ENCODE measurements at regions not wholly inside any gene's neighbourhood (a gene's known extent, or its start where the extent isn't known, plus 50 kb on each side); places are given as distances from the start of the nearest gene placed in this dataset.

DNA sequence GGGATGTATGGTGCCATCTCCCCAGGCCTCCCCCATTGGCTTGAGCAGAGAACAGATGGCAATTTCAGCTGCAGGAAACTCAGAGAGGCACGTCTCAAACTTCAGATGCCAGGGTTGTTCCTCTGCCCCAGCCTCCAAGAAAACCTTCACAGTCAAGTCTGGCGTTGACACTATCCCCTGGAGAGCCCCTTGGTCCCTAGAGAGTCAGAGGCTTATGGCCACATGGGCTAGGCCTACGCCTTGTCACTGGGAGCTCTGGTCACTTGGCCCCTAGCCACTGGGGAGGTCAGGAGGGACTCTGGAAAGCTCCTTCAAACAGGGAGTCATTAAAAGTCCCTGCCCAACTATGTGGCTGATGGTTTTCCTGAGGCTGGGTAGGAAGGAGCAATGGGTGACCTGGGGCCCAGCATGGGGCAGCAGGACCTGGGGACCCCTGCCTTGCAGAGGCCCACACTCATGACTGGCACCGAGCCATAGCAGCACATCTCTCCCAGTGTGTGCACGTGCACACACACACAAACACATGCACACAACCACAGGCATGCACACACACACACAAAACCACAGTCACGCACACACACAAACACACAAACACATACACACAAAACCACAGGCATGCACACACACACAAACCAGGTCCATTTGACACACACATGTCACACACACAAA is 144.2 kb downstream of the GADD45G start:
- DNase-seq: no peak

DNA sequence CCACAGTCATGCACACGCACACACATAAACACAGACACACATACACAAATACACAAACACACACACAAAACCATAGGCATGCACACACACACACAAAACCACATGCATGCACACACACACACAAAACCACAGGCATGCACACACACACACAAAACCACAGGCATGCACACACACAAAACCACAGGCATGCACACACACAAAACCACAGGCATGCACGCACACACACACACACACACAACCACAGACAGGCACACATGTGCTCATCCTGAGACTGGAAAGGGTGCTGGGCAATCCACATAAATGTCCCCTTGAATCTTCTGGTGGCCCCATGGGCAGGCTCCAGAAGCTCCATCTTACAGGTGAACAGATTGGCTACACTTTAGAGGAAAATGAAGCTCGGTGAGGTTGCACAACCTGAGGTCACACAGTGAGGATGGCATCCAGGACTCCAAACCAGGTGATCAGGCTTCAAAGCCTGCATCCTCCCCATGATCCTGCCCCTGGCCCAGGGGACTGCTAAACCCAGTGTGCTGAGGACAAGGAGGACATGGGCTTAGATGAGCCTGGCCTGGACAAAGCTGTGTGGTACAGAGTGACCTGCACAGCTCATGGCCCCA is 144.8 kb downstream of the GADD45G start:
- DNase-seq: no peak

DNA sequence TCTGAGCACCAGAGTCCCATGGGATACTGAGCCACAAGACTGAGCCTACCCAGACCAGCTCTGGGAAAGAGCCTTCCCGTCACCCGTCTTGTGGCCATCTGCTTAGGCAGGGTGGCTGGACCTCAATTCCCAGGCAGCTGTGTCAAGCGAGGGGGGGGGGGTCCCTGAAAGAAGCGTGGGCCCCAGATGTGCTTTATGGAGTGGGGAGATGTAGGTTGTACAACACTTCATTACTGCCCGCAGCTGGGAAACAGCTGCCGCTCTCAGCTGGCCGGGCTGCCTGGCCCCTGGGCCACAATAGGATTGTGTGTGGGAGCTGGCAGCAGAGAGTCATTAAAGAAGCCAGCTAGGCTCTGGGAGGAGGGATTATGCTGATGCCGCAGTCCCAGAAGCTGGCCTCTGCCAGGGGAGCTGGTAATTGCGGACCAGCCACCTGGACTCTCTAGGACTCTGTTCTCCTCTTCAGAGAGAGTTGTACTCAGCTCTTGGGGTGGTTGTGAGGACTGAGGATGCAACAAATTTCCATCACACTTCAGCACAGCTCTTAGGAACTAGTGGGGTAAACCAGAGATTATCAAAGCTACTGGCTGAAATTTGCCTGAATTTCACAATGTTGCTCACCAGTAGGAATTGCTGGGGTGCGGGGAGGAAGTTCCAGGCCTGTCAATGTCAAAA is 145.4 kb downstream of the GADD45G start:
- DNase-seq: no peak

DNA sequence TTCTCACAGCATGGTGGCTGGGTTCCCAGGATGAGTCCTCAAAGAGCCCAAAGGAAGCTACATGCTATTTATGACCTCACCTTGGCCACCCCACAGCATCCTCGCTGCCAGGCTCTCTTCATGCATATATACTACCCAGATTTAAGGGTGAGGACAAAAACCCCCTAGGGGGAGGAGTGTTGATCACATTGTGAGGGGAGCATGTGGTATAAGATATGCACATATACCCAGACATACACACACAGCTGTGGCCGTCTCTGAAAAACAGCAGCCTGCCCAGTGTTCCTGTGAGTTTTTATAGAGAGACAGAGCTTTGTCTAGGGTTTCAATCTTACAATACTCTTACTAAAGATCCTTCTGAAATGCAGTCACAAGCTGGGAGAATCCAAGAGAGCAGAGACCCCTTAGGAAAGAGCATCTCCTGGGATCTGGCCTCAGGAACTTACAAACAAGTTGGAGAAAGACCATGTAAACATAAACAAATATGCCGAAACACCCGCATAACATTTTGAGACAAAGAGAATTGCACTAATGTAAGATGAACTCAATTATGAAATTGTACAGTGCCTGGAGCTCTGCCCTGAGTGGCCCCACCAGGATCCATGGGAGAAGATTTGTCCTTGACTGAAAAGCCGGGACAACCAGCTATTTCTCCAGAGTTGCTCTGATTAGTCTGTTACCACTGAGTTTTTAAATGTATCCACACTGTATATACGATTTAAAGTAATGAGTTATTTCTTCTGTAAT is 146.4 kb downstream of the GADD45G start:
- no peak for DNase-seq

DNA sequence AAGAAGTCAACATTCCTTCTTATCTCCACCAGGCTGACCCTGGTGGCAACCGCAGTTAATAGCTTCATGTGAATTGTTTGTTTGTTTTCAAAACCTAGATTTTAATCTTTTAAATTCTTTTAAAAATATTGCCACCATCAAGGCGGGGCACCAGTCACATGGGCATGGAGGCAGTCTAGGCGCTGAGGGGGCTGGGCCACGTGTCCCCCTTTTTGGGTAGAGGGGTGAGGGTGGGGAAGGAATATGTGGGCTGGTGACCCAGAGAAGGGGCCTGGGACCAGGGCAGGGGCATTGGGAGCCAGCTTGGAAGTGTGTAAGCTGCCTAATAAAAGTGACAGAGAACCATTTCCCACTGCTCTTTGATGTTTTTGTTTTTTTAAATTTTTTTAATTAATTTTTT is 147.3 kb downstream of the GADD45G start:
- no peak for DNase-seq

DNA sequence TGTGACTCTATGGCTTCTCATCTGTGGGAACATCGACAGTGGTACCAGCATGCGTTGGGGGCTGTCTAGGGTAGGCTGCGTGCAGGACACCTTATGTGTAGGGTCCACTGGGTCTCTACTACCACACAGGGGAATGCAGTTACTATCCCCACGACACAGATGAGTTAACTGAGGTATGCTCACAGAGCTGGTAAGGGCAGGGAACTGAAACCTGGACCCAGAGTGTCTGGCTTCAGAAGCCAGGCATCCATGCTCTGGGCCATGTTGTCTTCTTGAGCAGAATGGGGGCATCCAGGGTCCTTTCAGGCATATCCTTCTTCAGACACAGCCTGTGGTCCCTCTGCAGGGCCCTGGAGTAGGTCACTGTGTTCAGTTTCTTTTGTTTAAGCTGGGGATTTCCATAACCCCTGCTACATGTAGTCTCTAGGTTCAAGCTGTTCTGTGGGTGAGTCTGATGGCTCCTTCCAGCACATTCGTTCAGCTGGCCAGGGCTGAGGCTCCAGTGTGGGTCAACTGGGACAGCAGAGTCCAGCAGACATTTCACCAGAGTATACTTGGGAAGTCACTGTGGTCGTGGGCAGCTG is 148.8 kb downstream of the GADD45G start:
- DNase-seq: no peak

DNA sequence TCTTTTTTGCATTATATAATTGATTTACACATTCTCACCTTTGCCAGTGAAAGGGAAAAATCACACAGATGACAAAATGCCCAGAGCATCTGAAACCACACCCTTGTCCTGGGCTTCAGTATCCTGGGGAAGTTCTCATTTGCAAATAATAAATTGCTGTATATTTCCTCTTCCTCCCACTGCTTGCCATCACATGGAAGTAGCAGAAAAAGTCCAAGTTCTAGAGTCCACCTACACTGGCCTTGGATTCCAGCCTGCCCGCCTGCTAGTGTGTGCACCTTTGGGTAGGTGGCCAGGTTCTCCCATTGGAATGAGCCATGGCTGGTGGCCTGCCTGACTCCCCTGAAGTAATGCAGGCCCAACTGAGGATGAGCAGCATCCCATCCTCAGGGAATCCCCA is 149.4 kb downstream of the GADD45G start:
- no peak for DNase-seq

DNA sequence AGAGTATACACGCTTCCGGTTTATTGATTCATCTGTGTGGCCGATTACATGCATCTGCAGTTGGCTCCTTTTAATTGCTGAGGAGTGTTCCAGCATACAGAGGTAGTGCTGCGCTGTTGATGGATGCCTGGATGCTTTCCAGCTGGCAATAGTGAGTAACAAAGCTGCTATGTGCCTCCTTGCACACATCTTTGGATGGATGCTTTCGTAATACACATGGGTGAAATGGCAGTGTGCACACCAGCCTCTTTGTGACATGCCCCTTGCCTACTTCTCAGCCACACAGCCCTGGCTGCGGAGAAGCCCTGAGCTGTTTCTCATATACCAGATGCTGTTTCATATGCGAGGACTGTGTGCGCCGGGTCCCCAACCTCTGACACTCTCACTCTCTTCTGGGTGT is 151.0 kb downstream of the GADD45G start:
- no peak for DNase-seq

DNA sequence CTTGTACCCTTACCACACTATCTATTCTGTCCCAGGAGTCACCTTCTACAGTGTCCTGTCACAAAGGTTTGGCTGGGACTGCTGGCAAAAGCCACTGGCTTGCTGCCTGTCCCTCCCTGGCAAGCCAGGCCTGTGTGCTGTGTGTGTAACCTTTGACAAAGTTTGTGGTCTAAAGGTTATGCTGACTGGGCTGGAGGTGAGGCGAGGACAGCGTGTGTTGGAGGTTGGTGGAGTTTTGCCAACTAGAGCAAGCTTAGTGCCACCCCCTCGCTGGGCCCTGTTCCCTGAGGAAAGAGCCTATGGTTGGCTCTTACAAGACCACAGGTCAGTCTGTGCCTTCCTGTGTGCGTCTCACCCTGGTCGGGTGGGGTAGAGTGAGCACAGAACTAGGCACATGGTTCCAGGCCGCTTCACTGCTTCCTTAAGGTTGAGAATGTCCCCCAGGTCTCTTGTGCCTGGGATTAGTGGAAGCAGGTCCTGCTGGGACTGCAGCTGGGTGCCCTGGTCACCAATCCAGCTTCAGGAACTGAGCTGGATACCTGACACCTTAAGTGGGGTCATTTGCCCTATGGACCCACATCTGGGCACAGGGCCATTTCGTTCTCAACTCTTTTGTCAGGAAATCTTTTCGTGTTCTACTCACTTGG is 152.2 kb downstream of the GADD45G start:
- DNase-seq: no peak

DNA sequence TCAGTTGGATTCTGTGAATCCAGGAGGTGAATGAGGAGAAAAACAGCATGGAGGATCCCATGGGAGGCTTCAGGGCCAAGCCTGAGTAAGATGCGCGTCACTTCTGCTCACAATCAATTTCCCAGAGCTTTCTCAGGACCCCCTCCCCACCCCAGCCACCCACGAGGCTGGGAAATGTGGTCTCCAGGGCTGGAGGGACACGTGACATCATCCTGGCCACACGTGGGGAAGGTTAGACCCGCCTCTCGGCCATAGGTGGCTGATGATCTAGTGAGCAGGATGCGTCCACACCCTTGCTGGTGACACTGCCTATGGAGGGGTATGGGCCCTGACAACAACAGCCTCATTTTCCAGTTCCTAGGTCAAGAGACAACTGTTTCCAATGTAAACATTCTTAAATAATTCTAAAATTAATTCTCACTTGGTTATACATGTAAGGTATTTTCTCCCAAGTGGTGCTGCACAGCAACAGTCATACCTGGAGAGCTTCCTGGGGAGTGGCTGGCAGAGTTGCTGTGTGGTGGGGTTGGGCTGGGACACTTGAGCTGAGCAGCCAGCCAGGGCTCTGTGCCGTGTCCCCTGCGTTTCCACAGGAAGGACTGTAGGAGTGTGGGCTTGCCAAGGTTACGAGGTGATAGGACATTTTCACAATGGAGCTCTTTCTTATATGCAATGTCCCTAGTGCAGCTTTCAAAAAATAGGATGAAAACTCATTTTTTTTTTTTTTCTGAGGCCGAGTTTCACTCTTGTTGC is 153.1 kb downstream of the GADD45G start:
- DNase-seq: no peak

DNA sequence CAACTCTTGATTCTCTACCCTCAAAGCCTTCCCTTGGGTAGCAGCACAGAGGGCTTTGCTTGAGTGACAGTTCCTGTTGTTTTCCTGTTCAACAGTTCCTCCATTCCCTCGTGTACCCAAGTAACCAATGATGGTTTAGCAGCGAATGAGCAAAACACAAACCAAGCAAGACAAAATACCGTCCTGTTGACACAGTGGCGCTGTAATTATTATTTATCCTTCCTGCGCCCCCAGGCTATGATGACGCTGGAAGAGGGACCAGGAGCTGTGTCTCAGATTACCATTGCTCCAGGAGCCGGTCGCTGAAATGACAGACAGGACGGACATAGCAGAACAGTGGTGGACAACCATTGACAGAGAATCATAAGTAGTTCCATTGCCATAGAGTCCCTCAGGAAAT is 154.8 kb downstream of the GADD45G start:
- DNase-seq: no peak

DNA sequence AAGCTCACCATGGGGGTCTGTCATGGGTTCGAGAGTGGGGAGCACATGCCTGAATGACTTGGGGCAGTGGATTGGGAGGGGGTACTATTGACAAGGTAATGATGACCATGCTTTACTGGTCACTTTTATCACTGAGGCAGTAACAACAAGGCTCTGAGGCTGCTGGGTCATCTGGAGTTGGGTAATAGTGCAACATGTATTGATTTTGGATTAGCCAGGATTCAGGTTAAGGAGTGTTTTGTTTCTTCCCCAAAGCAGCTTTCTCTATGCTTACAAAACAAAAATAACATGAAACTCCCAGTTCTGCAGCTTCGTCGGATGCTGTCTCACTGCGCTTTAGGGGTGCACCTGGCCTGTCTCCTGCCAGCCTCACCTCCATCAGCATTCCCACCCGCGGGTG is 155.3 kb downstream of the GADD45G start:
- DNase-seq: no peak

DNA sequence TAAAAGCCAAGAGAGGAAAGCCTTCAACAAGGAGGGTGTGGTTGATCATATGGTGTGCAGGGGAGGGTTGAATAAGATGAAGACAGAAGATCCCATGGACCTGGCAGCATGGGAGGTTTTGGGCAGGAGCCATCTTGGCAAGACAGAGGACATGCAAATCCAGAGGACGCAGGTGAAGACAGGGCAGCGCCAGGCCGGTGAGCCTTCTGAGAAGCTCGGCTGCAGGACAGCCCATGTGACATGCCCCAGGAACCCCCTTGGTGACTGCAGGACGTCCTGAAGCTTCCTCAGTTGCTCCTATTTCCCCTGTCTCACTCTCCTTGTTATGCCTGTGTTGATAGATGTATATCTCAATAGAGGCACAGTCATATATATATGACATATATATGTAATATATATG is 159.4 kb downstream of the GADD45G start:
- DNase-seq: no peak

DNA sequence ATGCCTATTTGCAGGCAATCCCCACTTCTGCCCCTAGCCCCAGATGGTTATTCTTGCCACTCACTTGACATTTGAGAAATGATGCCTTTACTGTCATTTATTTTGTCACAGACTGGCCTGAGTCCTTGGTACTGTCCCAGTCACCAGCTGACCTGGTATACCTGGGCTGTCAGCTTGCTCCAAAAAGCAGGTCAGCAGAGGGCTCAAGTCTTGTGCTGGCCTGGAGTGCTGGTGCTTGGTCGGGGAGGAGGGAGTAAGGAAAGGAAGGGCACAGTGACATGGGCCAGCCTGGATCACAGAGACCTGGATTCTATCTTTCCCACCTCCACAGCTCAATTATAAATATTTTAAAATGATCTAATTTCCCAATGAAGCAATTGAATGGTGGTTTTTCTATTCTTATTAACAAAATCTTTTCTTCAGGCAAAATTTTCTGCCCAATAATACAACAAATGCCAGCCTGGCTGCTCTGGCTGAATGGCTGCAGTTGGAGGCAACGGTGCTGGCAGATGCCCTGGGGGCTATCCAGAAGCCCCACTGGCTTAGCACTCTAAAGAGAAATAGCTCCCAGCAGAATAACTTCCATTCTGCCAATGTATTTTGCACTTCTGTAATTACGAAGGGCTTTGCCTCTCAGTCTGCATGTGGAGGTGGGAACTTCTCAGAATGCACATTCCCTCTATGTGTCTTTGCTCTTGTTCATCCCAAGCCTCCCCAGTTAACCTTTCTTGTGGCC is 160.6 kb downstream of the GADD45G start:
- DNase-seq: no peak

DNA sequence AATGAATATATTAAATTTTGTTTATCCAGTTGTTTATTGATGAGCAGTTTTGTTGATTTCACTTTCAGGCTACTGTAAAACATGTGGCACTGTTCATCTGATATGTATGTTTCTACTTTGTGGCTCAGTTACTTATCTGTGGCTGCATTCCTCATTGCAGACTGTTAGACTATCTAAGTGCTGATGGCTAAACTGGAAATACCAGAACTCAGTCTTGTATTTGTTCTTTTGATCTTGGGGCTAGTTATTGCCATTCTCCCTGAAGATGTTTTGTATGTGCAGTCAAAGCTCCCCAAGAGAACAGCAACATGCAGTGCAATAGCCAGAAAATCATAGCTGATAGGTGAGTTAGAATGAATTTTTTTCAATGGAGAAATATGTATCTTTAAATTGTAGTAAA is 162.2 kb downstream of the GADD45G start:
- no peak for DNase-seq

DNA sequence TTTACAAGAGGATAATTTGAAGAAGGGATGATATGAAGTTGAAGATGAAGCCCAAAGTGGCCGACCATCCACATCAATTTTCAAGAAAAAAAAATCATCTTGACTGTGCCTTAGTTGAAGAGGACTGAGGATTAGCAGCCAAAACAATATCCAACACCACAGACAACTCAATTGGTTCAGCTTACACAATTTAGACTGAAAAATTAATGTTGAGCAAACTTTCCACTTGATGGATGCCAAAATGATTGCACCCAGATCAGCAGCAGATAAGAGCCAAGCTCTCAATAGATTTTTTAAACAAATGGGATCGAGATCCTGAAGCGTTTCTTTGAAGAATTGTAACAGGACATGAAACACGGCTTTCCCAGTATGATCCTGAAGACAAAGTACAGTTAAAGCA is 163.2 kb downstream of the GADD45G start:
- DNase-seq: no peak

DNA sequence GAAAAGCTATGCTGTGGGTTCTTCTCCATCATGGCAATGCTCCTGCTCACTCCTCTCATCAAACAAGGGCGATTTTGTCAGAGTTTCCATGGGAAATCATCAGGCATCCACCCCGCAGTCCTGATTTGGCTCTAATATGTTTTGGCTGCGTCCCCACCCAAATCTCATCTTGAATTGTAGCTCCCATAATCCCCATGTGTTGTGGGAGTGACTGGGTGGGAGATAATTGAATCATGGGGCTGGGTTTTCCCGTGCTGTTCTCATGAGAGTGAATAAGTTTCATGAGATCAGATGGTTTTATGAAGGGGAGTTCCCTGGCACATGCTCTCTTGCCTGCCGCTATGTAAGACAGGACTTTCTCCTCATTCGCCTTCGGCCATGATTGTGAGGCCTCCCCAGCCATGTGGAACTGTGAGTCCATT is 163.8 kb downstream of the GADD45G start:
- no peak for DNase-seq

DNA sequence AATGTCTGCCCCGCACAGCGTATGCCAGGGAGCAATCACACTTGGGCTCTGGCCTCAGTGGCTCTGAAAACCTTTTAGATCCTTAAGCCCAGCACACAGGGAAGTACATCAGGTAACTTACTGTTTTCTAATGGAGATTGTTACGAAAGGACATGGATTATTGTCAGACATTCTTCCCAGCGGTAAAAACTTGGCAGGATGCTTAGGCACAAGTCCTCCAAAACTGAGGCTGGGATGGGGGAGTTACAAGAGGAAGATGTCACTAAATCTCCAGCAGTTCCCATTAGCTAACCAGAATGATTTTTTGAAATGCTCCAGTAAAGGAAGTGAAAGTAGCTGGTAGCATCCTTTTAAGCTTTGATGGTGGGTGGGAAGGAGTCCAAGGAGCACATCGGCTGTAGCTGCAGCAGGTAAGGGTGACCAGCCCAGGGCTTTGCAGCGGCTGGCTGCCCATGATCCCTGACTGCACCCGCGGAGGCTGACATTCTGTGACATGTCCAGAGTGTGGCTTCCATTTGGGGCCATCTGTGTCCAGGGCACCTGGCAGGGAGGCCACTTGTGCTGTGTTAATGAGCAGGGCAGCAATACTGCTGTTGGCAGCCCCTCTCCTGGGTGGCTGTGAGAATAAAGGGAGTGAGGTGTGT is 165.8 kb downstream of the GADD45G start:
- no peak for DNase-seq

DNA sequence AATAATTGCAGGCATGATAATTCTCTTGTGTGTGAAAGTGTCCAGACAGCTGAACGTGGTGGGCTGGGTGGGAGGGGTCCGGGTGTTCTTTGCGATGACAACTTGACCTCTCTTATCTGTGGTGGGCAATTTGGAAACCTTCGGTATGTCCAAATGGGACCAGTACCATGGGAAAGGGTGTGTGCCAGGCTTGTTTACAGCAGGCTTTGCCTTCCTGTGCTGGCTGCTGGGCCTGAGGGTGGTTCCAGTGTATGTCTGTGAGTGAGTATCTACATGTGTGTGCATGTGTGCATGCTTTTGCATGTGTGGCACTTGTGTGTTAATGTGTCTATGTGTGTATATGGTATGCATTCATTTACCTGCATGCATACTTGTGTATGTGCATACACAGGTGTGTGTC is 166.4 kb downstream of the GADD45G start:
- no peak for DNase-seq

DNA sequence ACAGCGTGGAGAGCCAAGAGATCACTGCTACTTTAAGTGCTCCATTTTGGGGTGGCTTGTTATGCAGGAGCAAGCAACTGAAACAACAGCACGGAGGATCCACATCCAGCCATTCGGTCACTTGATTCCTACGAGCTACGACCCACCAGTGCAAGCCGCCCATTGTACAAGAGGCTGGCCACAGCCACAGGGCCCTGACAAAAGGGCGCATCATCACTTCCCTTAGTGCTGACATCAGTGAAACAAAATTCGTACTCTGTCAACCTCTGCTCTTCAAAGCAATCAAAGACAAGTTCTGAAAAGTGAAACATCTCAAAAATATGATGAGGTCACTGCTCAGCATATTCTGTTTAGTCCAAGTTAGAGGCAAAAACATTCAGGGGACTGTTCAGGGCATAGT is 168.4 kb downstream of the GADD45G start:
- no peak for DNase-seq

DNA sequence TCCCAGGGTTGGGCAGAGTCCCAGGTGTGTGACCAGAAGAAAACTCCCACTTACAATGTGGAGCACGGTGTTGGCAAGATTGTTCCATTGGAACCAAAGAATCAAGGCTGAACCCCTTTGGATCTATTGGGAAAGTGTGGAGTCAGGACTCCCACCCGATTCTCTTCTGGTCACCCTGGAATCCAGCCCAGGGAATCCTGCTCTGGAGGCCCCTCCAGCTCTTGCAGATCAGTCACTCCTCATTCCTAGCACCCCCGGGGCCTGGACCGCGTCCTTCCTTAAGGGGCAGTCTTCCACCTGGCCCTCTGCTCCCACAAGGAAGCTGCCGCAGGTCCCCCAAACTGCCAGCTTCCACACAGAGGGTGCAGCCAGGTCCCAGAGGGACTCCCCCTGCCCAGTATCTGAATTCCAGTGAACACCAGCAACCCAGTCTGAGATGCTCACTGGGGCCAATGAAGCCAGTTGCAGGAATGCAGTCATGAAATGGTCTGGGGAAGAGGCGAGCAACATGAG is 170.1 kb downstream of the GADD45G start:
- DNase-seq: no peak
